Spinal cord (tissue), 9 donors: ENCODE measurements at regions not wholly inside any gene's neighbourhood (a gene's known extent, or its start where the extent isn't known, plus 50 kb on each side); places are given as distances from the start of the nearest gene placed in this dataset.
A peak's percentile ranks its signal among the peaks of the same experiment; 100 is the strongest.

ENCODE experiments used
- DNase-seq, 6 donors: peaks; one replicate each; pipeline versions ENCODE4 v3.0.0 to v3.0.0-alpha.2; 2013 to 2015; ENCODE audit warnings: low spot score in 6 of 6, low read depth in 4 of 6
- H3K27ac ChIP-seq: one replicate; pipeline ENCODE4 v1.5.1; 2013; ENCODE audit warnings: low read depth, low read length, control low read depth
- H3K27me3 ChIP-seq: one replicate; pipeline ENCODE4 v1.6.1; 2013; ENCODE audit warnings: low read length; ENCODE audit not compliant: control insufficient read depth, insufficient read depth
- H3K36me3 ChIP-seq: one replicate; pipeline ENCODE4 v1.6.1; 2013; ENCODE audit warnings: low read length; ENCODE audit not compliant: control insufficient read depth, insufficient read depth
- H3K4me1 ChIP-seq: one replicate; pipeline ENCODE4 v1.6.1; 2013; ENCODE audit warnings: low read length; ENCODE audit not compliant: control insufficient read depth, insufficient read depth
- H3K4me3 ChIP-seq: one replicate; pipeline ENCODE4 v1.5.1; 2013; ENCODE audit warnings: low read depth, low read length, control low read depth
- H3K9me3 ChIP-seq: one replicate; pipeline ENCODE4 v1.6.1; 2013; ENCODE audit warnings: low read length; ENCODE audit not compliant: control insufficient read depth, insufficient read depth
- WGBS: methylation state at CpG from one replicate; pipeline ENCODE4 v1.1.5; 2013; ENCODE audit warnings: missing lambda C conversion rate; ENCODE audit not compliant: insufficient coverage; 5-methylcytosine and 5-hydroxymethylcytosine counted together
- donor health status: healthy.

- DNase-seq = no peak
- Histone ChIP-seq H3K9me3 (no peaks in the 10 kb centered on the region), H3K4me1 (peaks cover 5% of the 10 kb centered on the region), H3K27ac (no peak overlapping the region), H3K27me3 (no peaks in the 10 kb centered on the region), H3K4me3 (no peak overlapping the region), H3K36me3 (no peaks in the 10 kb centered on the region)
- 88% methylated on average over 6 of the region's 7 CpGs for WGBS
These were observed 330.6 kb upstream of the ZMIZ1 start for GRCh38 chr10:78737883-78738856.

GRCh38 chr10:78738861-78739260, 329.9 kb upstream of the ZMIZ1 start:
- WGBS = 29% methylated on average over 3 of the region's 5 CpGs
- no peaks in the 10 kb centered on the region for H3K36me3 ChIP-seq
- no peak overlapping the region for H3K4me3 ChIP-seq
- H3K9me3 ChIP-seq = no peaks in the 10 kb centered on the region
- H3K4me1 ChIP-seq = peaks cover 8% of the 10 kb centered on the region
- DNase-seq = no peak
- no peaks in the 10 kb centered on the region for H3K27me3 ChIP-seq
- H3K27ac ChIP-seq = no peak overlapping the region

GRCh38 chr10:78739444-78740053, 329.2 kb upstream of the ZMIZ1 start:
- no peaks in the 10 kb centered on the region for H3K9me3 ChIP-seq

GRCh38 chr10:78740976-78741915, 327.5 kb upstream of the ZMIZ1 start:
- peak overlapping the region; percentile 55 for H3K27ac ChIP-seq
- H3K9me3 ChIP-seq = no peaks in the 10 kb centered on the region
- H3K27me3 ChIP-seq = no peaks in the 10 kb centered on the region
- H3K4me1 ChIP-seq = peaks cover 21% of the 10 kb centered on the region
- peak in 2 of 6 donors; percentile 51 to 63 for DNase-seq
- no peak overlapping the region for H3K4me3 ChIP-seq
- 86% methylated on average over 4 of the region's 5 CpGs for WGBS
- no peaks in the 10 kb centered on the region for H3K36me3 ChIP-seq

More at GRCh38 chr10:78739444-78740053, 329.2 kb upstream of the ZMIZ1 start:
- Histone ChIP-seq H3K4me3 (no peak overlapping the region), H3K36me3 (no peaks in the 10 kb centered on the region), H3K4me1 (peaks cover 9% of the 10 kb centered on the region), H3K27ac (no peak overlapping the region), H3K27me3 (no peaks in the 10 kb centered on the region)
- no peak for DNase-seq
- WGBS = 94% methylated on average over 3 of the region's 4 CpGs

GRCh38 chr10:78742406-78742729, 326.4 kb upstream of the ZMIZ1 start:
- no peak for DNase-seq

GRCh38 chr10:78742730-78743615, 325.8 kb upstream of the ZMIZ1 start:
- WGBS = 69% methylated on average over 8 of the region's 12 CpGs
- no peak overlapping the region for H3K4me3 ChIP-seq
- peaks cover 23% of the 10 kb centered on the region for H3K4me1 ChIP-seq
- peak in 1 of 6 donors; percentile 76 for DNase-seq
- H3K27me3 ChIP-seq = no peaks in the 10 kb centered on the region
- no peak overlapping the region for H3K27ac ChIP-seq
- H3K9me3 ChIP-seq = no peaks in the 10 kb centered on the region
- no peaks in the 10 kb centered on the region for H3K36me3 ChIP-seq

More at GRCh38 chr10:78742406-78742729, 326.4 kb upstream of the ZMIZ1 start:
- no peak overlapping the region for H3K4me3 ChIP-seq
- H3K27ac ChIP-seq = no peak overlapping the region
- WGBS = 92% methylated on average over 5 of the region's 5 CpGs
- peaks cover 23% of the 10 kb centered on the region for H3K4me1 ChIP-seq
- H3K36me3 ChIP-seq = no peaks in the 10 kb centered on the region
- no peaks in the 10 kb centered on the region for H3K27me3 ChIP-seq
- no peaks in the 10 kb centered on the region for H3K9me3 ChIP-seq

GRCh38 chr10:78744056-78744455, 324.7 kb upstream of the ZMIZ1 start:
- Histone ChIP-seq H3K4me1 (peaks cover 23% of the 10 kb centered on the region), H3K4me3 (no peak overlapping the region), H3K27ac (no peak overlapping the region), H3K9me3 (no peaks in the 10 kb centered on the region), H3K36me3 (no peaks in the 10 kb centered on the region), H3K27me3 (no peaks in the 10 kb centered on the region)
- 89% methylated on average over 5 of the region's 5 CpGs for WGBS
- DNase-seq = no peak

- WGBS = 87% methylated on average over 9 of the region's 10 CpGs
- H3K4me1 ChIP-seq = peaks cover 23% of the 10 kb centered on the region
- H3K9me3 ChIP-seq = no peaks in the 10 kb centered on the region
- DNase-seq = no peak
- no peaks in the 10 kb centered on the region for H3K36me3 ChIP-seq
- H3K27me3 ChIP-seq = no peaks in the 10 kb centered on the region
- peak overlapping the region; percentile 3 for H3K27ac ChIP-seq
- no peak overlapping the region for H3K4me3 ChIP-seq
These were observed 324.2 kb upstream of the ZMIZ1 start for GRCh38 chr10:78744491-78745090.
